ENCODE measurements at regions not wholly inside any gene's neighbourhood (a gene's known extent, or its start where the extent isn't known, plus 50 kb on each side); places are given as distances from the start of the nearest gene placed in this dataset.

DNA sequence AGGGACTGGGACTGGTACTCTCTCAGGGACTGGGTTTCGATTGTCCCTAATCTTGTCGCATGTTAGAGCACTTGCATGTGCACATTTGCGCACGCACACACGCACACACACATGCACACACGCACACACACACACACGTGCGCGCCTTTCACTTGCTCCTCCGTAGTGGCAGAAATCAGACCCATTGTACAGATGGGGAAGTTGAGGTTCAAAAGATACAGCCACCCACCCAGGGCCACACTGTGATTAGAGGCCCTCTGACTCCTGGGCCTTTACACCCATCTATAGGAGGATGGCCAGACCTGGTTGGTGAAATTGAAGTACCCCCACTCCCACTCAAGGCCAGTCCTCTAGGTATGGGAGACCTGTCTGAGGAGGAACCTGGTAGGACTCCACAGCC lies 167.8 kb upstream of the LHX5 start:
- Histone ChIP-seq H3K4me1 (ENCODE audit: insufficient read depth, low read length, severe bottlenecking) (no peaks in the 10 kb centered on the region), H3F3A (ENCODE audit: insufficient read depth, low read length) (no peaks in the 10 kb centered on the region), H4K20me1 (ENCODE audit: insufficient read depth, low read length) (no peaks in the 10 kb centered on the region), H3K27ac (ENCODE audit: low read depth, low read length, poor library complexity, severe bottlenecking) (no peak overlapping the region), H2AFZ (ENCODE audit: low read length) (no peak overlapping the region), H3K27me3 (ENCODE audit: insufficient read depth, low read length) (0 out of 2 replicates have a peak, but pooled peaks cover 3% of the 10 kb centered on the region), H3K4me3 (ENCODE audit: low read depth, low read length, poor library complexity, severe bottlenecking) (no peak overlapping the region), H3K9me2 (ENCODE audit: low read depth, low read length) (no peaks in the 10 kb centered on the region), H3K4me2 (ENCODE audit: low read length) (no peak overlapping the region), H3K9me3 (ENCODE audit: low read length) (no peaks in the 10 kb centered on the region), H3K9ac (ENCODE audit: low read length) (no peak overlapping the region), H3K36me3 (ENCODE audit: insufficient read depth, low read length) (no peaks in the 10 kb centered on the region), H3K79me2 (ENCODE audit: insufficient read depth, low read length) (no peaks in the 10 kb centered on the region)
- TF ChIP-seq, protein P1, sequence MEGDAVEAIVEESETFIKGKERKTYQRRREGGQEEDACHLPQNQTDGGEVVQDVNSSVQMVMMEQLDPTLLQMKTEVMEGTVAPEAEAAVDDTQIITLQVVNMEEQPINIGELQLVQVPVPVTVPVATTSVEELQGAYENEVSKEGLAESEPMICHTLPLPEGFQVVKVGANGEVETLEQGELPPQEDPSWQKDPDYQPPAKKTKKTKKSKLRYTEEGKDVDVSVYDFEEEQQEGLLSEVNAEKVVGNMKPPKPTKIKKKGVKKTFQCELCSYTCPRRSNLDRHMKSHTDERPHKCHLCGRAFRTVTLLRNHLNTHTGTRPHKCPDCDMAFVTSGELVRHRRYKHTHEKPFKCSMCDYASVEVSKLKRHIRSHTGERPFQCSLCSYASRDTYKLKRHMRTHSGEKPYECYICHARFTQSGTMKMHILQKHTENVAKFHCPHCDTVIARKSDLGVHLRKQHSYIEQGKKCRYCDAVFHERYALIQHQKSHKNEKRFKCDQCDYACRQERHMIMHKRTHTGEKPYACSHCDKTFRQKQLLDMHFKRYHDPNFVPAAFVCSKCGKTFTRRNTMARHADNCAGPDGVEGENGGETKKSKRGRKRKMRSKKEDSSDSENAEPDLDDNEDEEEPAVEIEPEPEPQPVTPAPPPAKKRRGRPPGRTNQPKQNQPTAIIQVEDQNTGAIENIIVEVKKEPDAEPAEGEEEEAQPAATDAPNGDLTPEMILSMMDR (IDR thresholded peaks at IDR 0.05; ENCODE audit: low read length) = no peak
- TF ChIP-seq EZH2 (IDR thresholded peaks at IDR 0.05; ENCODE audit: borderline replicate concordance, low read length) = no peak

DNA sequence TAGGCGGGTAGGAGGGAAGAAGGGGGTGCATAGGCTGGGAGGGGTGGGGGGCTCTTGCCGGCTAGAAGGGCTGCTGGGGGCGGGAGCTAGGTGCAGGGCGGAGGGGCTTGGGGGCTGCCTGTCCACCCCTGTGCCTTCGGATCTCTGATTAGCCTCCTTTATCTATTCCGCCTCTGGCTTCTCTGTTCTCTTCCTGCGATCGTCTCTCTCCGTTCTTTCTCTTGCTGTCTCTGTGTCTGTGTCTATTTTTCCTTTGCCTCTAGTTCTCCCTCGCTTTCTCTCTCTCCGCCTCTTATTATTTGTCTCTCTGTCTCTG lies 166.7 kb upstream of the LHX5 start:
- Histone ChIP-seq H3K36me3 (ENCODE audit: insufficient read depth, low read length) (no peaks in the 10 kb centered on the region), H4K20me1 (ENCODE audit: insufficient read depth, low read length) (no peaks in the 10 kb centered on the region), H3K4me2 (ENCODE audit: low read length) (no peak overlapping the region)

DNA sequence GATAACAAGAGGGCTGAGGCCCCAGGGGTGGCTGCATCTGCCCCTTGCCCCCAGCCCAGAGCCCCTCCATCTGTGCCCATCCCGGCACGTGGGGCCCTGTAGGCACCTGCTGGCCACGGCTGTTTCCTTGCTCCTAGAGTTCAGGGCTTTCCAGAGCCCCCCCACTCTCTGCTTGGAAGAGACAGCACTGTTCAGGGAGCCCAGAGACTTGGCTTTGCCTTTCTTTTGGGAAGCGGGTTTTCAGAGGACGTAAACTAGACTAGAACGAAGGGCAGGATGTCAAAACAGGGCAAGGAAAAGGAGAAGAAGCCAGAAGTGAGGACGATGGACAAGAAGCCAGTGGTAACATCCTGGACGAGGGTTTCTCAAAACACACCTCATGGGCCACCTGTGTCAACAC lies 163.3 kb upstream of the LHX5 start:
- Histone ChIP-seq H3K9me2 (ENCODE audit: low read depth, low read length) (no peaks in the 10 kb centered on the region), H3K36me3 (ENCODE audit: insufficient read depth, low read length) (no peaks in the 10 kb centered on the region), H3K27ac (ENCODE audit: low read depth, low read length, poor library complexity, severe bottlenecking) (no peak overlapping the region), H3K4me1 (ENCODE audit: insufficient read depth, low read length, severe bottlenecking) (no peaks in the 10 kb centered on the region), H3K79me2 (ENCODE audit: insufficient read depth, low read length) (no peaks in the 10 kb centered on the region), H3K4me3 (ENCODE audit: low read depth, low read length, poor library complexity, severe bottlenecking) (no peak overlapping the region), H2AFZ (ENCODE audit: low read length) (no peak overlapping the region), H3F3A (ENCODE audit: insufficient read depth, low read length) (no peaks in the 10 kb centered on the region), H4K20me1 (ENCODE audit: insufficient read depth, low read length) (no peaks in the 10 kb centered on the region), H3K9ac (ENCODE audit: low read length) (no peak overlapping the region), H3K27me3 (ENCODE audit: insufficient read depth, low read length) (0 out of 2 replicates have a peak, but pooled peaks cover 3% of the 10 kb centered on the region), H3K9me3 (ENCODE audit: low read length) (no peaks in the 10 kb centered on the region), H3K4me2 (ENCODE audit: low read length) (no peak overlapping the region)
- TF ChIP-seq, protein P1 (IDR thresholded peaks at IDR 0.05; ENCODE audit: low read length) = no peak
- no peak for TF ChIP-seq EZH2 (IDR thresholded peaks at IDR 0.05; ENCODE audit: borderline replicate concordance, low read length)

More for the DNA sequence above, 166.7 kb upstream of the LHX5 start:
- H3K9me2 ChIP-seq (ENCODE audit: low read depth, low read length) = no peaks in the 10 kb centered on the region
- H3K27me3 ChIP-seq (ENCODE audit: insufficient read depth, low read length) = 0 out of 2 replicates have a peak, but pooled peaks cover 3% of the 10 kb centered on the region
- TF ChIP-seq EZH2 (IDR thresholded peaks at IDR 0.05; ENCODE audit: borderline replicate concordance, low read length) = no peak
- TF ChIP-seq, protein P1 (IDR thresholded peaks at IDR 0.05; ENCODE audit: low read length) = no peak
- no peaks in the 10 kb centered on the region for H3K79me2 ChIP-seq (ENCODE audit: insufficient read depth, low read length)
- no peak overlapping the region for H3K27ac ChIP-seq (ENCODE audit: low read depth, low read length, poor library complexity, severe bottlenecking)
- no peak overlapping the region for H2AFZ ChIP-seq (ENCODE audit: low read length)
- H3K4me1 ChIP-seq (ENCODE audit: insufficient read depth, low read length, severe bottlenecking) = no peaks in the 10 kb centered on the region
- H3K4me3 ChIP-seq (ENCODE audit: low read depth, low read length, poor library complexity, severe bottlenecking) = no peak overlapping the region
- no peaks in the 10 kb centered on the region for H3K9me3 ChIP-seq (ENCODE audit: low read length)
- H3K9ac ChIP-seq (ENCODE audit: low read length) = no peak overlapping the region
- no peaks in the 10 kb centered on the region for H3F3A ChIP-seq (ENCODE audit: insufficient read depth, low read length)
